Activated CD4-positive, alpha-beta memory T cell treated with anti-CD3 and anti-CD28 coated beads, Interleukin-2, amount 10 ng/mL, durations not matched to agents 7 days and 5 days (primary cell): ENCODE measurements at regions not wholly inside any gene's neighbourhood (a gene's known extent, or its start where the extent isn't known, plus 50 kb on each side); places are given as distances from the start of the nearest gene placed in this dataset.

Source experiments
- CTCF ChIA-PET: fragments of 350-600 bp; sonication (Branson Sonifier 250); formaldehyde crosslinking; loops from one replicate; lab custom pipeline; 2021; ENCODE audit warnings: antibody characterized with exemption, inconsistent platforms; lab: Charles Lee
- POLR2A ChIA-PET: fragments of 350-600 bp; sonication (Branson Sonifier 250); formaldehyde crosslinking; loops from one replicate; lab custom pipeline; 2021; ENCODE audit warnings: antibody characterized with exemption; lab: Charles Lee
- DNase-seq: peaks from one replicate; pipeline ENCODE4 v3.0.0-alpha.2; 2020
- H3K27ac Mint-ChIP-seq: one replicate; pipeline ENCODE4 v1.8.0; 2021; ENCODE audit warnings: mild to moderate bottlenecking, mixed read lengths
- H3K27me3 Mint-ChIP-seq: one replicate; pipeline ENCODE4 v1.8.0; 2021; ENCODE audit warnings: mixed read lengths
- H3K36me3 Mint-ChIP-seq: one replicate; pipeline ENCODE4 v1.8.0; 2021; ENCODE audit warnings: low read depth, mixed read lengths
- H3K4me1 Mint-ChIP-seq: one replicate; pipeline ENCODE4 v1.8.0; 2021; ENCODE audit warnings: mixed read lengths
- H3K4me3 Mint-ChIP-seq: one replicate; pipeline ENCODE4 v1.8.0; 2021; ENCODE audit warnings: mild to moderate bottlenecking, mixed read lengths
- H3K9me3 Mint-ChIP-seq: one replicate; pipeline ENCODE4 v1.8.0; 2021; ENCODE audit warnings: mixed read lengths

DNA sequence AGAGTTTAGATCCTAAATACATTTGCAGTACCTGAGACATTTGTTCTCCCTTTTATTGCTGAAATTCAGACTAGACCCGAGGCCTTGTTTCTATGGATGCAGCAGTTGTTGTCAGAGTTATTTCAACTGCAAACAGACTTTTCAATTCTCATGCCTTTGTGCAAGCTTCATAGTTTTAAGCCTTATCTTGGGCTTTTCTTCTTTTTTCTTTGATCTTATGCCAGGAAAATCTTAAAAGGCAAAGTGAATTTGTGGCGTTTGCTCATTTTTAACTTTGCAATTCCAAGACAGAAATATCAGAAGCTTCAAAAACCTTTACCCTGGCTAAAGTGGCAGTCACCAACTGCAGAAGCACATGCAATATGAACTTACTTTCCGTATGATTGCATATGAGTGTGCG is 576.7 kb downstream of the DIPK2A start:
- no peak for DNase-seq
- Mint-ChIP-seq H3K27me3 (no peaks in the 10 kb centered on the region), H3K4me3 (no peak overlapping the region), H3K9me3 (no peaks in the 10 kb centered on the region), H3K27ac (no peak overlapping the region), H3K4me1 (no peaks in the 10 kb centered on the region), H3K36me3 (no peaks in the 10 kb centered on the region)
- ChIA-PET POLR2A (no interaction called here), CTCF (no interaction called here)

DNA sequence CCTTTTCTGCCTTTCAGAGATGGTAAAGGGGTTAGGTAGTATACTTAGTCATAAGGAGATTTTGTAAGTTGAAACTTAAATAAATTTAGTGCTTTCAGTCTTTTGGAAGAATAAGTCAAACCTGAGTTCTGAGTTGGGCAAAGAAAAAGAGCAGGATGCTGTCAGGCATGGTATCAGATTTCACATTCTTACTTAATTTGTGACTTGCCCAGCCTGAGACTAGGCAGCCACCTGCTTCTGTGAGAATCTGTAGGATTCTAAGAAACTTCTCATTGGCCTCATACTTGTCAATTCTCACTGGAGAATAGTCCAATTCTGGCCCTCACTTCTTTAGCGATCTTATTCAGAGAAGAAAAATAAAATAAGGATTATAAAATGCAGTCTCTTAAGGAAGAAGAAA is 577.5 kb downstream of the DIPK2A start:
- H3K9me3 Mint-ChIP-seq, result no peaks in the 10 kb centered on the region
- no peak for DNase-seq

DNA sequence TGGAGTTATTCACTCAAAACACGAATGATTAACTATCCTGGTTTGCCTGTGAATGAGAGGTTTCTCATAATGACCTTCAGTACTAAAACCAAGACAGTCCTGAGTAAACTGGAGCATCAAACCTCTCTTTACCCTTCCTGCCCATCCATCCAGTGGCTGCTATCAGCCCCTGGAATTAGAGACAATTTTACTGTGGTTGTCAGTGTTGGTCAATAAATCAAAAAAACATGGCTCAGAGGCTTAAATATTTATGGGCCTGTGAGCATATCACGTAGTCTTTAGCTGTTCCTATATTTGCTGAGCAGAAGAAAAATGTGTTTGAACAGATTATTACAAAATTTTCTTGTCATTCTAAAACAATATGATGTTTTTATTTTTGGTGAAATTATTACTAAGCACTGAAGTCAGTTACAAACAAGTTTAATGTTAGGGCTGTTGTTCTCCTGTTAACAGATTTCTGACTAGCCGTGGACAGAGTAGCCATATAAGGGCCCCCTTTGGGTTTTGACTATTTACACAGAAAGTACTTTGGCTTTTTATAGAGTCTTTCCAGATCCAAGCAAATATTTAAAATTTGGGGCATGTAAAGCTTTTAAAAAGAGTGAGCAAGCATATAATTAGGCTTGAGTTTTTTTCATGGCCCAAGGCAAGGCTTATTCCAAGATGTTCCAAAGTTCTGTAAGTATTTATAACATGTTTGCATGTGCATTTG is 580.9 kb downstream of the DIPK2A start:
- Mint-ChIP-seq H3K9me3 (no peaks in the 10 kb centered on the region), H3K36me3 (no peaks in the 10 kb centered on the region), H3K27ac (no peak overlapping the region), H3K4me3 (no peak overlapping the region), H3K27me3 (no peaks in the 10 kb centered on the region), H3K4me1 (no peaks in the 10 kb centered on the region)
- CTCF ChIA-PET, result no interaction called here
- POLR2A ChIA-PET, result no interaction called here
- no peak for DNase-seq

More for the DNA sequence above, 577.5 kb downstream of the DIPK2A start:
- POLR2A ChIA-PET, result no interaction called here
- H3K36me3 Mint-ChIP-seq, result no peaks in the 10 kb centered on the region
- CTCF ChIA-PET, result no interaction called here
- H3K27me3 Mint-ChIP-seq, result no peaks in the 10 kb centered on the region
- H3K4me3 Mint-ChIP-seq, result no peak overlapping the region
- no peaks in the 10 kb centered on the region for H3K4me1 Mint-ChIP-seq
- no peak overlapping the region for H3K27ac Mint-ChIP-seq

DNA sequence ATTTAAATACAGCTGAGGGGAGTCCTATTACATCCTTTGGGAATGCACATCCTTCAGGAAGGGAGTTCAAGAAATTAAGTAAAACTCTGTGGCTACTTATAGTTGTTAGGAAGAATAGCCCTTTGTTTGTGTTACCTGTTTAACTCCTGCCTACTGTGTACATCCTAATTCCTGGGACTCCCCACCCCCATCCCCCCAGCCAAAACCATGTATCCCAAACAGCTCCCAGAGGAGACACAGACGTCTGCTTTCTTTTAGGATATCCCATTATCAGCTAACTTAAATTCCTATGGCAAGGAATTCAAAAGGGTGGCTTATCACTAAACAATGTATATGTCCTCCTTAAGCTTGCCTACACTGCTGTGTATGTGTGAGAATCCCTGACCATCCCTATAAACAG is 581.7 kb downstream of the DIPK2A start:
- no peaks in the 10 kb centered on the region for H3K36me3 Mint-ChIP-seq
- no peaks in the 10 kb centered on the region for H3K9me3 Mint-ChIP-seq
- H3K4me3 Mint-ChIP-seq, result no peak overlapping the region
- no peak overlapping the region for H3K27ac Mint-ChIP-seq
- ChIA-PET POLR2A (no interaction called here), CTCF (no interaction called here)
- no peak for DNase-seq
- H3K27me3 Mint-ChIP-seq, result no peaks in the 10 kb centered on the region
- no peaks in the 10 kb centered on the region for H3K4me1 Mint-ChIP-seq

DNA sequence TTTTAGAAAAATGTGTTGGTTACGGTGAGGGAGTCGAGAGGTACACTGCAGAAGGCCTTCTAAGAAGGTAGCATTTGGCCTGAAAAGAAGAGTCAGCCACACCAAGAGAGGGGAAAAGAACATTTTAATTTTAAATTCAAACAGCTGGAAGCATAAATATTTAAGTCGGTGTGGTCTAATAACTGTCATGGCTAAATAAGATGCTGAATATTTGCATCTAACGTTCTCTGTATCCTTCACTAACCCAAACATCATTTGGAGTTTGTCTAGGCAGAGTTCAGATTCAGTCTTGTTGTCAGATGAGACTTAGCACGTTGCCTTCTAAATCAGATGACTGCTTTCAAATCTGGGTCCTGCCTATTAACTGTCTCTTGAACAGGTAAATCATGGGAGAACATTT is 583.3 kb downstream of the DIPK2A start:
- ChIA-PET POLR2A (no interaction called here), CTCF (no interaction called here)
- H3K9me3 Mint-ChIP-seq, result no peaks in the 10 kb centered on the region
- H3K36me3 Mint-ChIP-seq, result no peaks in the 10 kb centered on the region
- H3K4me3 Mint-ChIP-seq, result no peak overlapping the region
- no peaks in the 10 kb centered on the region for H3K4me1 Mint-ChIP-seq
- no peaks in the 10 kb centered on the region for H3K27me3 Mint-ChIP-seq
- no peak overlapping the region for H3K27ac Mint-ChIP-seq
- DNase-seq, result no peak

DNA sequence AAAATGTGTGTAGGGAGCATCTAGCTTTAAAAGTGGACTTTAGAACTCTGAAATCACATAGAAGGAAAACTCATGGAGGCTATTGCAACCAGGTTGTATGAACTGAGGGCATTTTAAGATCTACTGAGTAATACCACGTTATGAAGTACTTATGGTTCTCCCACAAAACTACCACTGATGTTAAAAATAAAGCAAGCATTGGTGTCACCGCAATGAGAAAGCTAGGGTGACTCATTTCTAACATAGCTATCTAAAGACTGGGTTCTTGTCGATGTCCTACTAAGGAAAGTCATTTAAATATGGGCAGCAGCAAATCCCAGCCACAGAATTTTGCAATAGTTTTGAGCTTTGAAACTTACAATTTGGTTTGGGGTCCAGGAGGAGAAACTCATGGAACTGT is 584.8 kb downstream of the DIPK2A start:
- ChIA-PET CTCF (no interaction called here), POLR2A (no interaction called here)
- H3K27me3 Mint-ChIP-seq, result no peaks in the 10 kb centered on the region
- no peak for DNase-seq
- no peaks in the 10 kb centered on the region for H3K9me3 Mint-ChIP-seq
- no peak overlapping the region for H3K27ac Mint-ChIP-seq
- no peaks in the 10 kb centered on the region for H3K4me1 Mint-ChIP-seq
- no peaks in the 10 kb centered on the region for H3K36me3 Mint-ChIP-seq
- no peak overlapping the region for H3K4me3 Mint-ChIP-seq

DNA sequence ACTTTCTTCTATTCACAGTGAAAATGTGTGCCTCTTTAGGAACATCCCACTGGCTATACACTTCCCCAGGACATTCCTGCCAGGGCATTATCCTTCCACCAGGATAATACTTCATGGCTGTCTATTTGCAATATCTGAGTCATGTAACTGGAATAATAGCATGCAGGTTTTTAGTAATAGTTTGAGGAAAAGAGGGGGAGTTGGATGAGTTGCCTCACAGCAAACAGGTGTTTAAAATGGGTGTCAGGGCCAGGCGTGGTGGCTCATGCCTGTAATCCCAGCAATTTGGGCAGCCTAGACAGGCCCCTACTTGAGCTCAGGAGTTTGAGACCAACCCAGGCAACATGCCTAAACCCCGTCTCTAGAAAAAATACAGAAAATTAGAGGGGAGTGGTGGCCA is 585.9 kb downstream of the DIPK2A start:
- H3K4me1 Mint-ChIP-seq, result no peaks in the 10 kb centered on the region
- no peak overlapping the region for H3K27ac Mint-ChIP-seq

DNA sequence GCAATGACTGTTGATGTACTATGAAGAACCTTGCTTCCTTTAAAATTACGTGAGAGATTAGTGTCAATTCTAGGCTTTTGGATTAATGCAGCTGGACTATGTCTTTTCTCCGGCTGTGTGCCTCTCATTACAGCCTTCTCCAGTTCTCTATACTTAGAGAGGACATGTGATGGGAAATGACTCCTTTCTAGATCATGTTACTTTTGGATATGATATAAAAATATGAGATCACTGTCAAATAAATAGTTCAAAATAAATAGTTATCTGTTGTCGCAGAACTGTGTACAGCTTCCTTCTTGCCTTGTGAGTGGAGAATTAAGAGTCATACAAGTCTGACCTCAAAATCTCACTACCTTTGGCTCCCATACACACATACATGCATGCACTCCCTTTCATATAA is 592.4 kb downstream of the DIPK2A start:
- ChIA-PET POLR2A (no interaction called here), CTCF (no interaction called here)
- no peaks in the 10 kb centered on the region for H3K9me3 Mint-ChIP-seq
- no peak overlapping the region for H3K27ac Mint-ChIP-seq
- no peaks in the 10 kb centered on the region for H3K36me3 Mint-ChIP-seq
- no peak for DNase-seq
- H3K4me1 Mint-ChIP-seq, result no peaks in the 10 kb centered on the region
- no peak overlapping the region for H3K4me3 Mint-ChIP-seq
- H3K27me3 Mint-ChIP-seq, result no peaks in the 10 kb centered on the region

More for the DNA sequence above, 585.9 kb downstream of the DIPK2A start:
- no peak for DNase-seq
- Mint-ChIP-seq H3K36me3 (no peaks in the 10 kb centered on the region), H3K27me3 (no peaks in the 10 kb centered on the region), H3K9me3 (no peaks in the 10 kb centered on the region), H3K4me3 (no peak overlapping the region)
- POLR2A ChIA-PET, result no interaction called here
- CTCF ChIA-PET, result no interaction called here

DNA sequence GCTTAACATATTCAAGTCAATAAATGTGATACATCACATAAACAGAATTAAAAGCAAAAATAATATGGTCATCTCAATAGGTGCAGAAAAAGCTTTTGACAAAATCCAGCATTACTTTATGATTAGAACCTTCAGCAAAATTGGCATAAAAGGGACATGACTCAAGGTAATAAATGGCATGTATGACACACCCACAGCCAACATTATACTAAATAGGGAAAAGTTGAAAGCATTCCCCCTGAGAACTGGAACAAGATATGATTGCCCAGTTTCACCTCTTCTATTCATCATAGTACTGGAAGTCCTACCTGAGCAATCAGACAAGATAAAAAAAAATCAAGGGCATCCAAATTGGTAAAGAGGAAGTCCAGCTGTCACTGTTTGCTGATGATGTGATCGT is 594.7 kb downstream of the DIPK2A start:
- Mint-ChIP-seq H3K9me3 (no peaks in the 10 kb centered on the region), H3K4me1 (no peaks in the 10 kb centered on the region), H3K27me3 (no peaks in the 10 kb centered on the region), H3K36me3 (no peaks in the 10 kb centered on the region), H3K4me3 (no peak overlapping the region), H3K27ac (no peak overlapping the region)
- POLR2A ChIA-PET, result no interaction called here
- no peak for DNase-seq
- CTCF ChIA-PET, result no interaction called here

DNA sequence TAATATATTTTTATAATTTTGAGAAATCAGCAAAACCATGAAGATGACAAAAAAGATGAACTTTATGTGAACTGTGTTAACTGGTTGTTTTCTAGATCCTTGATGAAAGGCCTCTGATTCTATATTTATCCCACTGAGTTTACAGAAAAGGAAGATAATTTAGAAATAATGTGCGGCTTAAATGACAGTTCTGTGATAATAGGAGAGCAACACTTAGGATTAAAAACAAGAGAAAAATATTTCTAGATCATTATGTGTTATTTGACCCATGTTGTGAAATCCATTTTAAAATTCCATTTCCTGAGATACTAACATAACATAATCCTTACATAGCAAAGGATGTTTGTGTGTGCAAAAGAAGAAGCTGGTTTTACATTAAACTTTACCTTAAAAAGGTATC is 598.0 kb downstream of the DIPK2A start:
- DNase-seq, result no peak
- Mint-ChIP-seq H3K4me1 (no peaks in the 10 kb centered on the region), H3K36me3 (no peaks in the 10 kb centered on the region), H3K4me3 (no peak overlapping the region), H3K27ac (no peak overlapping the region), H3K27me3 (no peaks in the 10 kb centered on the region), H3K9me3 (no peaks in the 10 kb centered on the region)
- POLR2A ChIA-PET, result no interaction called here
- CTCF ChIA-PET, result no interaction called here

DNA sequence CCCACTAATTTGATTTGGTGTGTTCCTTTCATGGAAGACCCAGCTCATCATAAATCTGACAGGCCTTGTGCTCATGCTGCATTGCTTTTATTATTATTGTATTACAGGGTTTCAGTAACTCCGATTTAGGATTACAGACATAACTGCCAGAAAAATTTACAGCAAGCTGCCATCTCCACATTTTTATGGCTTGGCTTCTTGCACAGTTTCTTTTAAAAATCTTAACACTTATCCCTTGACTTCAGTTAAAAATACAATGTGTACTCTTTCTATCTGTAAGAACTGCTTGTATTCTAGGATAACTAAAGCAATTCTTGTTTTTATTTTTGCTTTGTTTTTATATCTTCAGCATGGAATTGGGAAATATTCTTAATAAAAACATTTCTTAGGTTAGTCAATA is 612.2 kb downstream of the DIPK2A start:
- no peak overlapping the region for H3K27ac Mint-ChIP-seq
- no peaks in the 10 kb centered on the region for H3K36me3 Mint-ChIP-seq
- H3K4me3 Mint-ChIP-seq, result no peak overlapping the region
- peaks cover 2% of the 10 kb centered on the region for H3K9me3 Mint-ChIP-seq
- POLR2A ChIA-PET, result no interaction called here
- H3K27me3 Mint-ChIP-seq, result no peaks in the 10 kb centered on the region
- no peak for DNase-seq
- CTCF ChIA-PET, result no interaction called here
- no peaks in the 10 kb centered on the region for H3K4me1 Mint-ChIP-seq

DNA sequence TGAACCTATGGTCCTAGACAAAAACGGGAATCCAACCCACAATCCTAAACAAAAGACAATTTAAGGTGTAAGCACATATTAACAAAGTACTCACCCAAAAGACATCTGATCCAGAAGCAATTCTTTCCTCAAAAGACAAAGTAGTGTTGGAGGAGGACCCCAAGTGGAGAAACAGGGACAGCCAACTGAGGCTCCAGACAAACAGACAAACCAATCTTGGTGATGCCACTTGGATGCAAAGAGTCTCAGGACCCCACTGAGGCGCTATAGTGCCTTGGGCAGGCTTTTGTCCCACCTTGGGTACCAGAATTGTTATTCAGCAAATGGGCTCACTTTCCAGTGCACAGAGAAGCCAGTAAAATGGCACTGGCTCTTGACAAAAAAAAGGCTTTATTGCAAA is 613.8 kb downstream of the DIPK2A start:
- Mint-ChIP-seq H3K9me3 (peaks cover 2% of the 10 kb centered on the region), H3K36me3 (no peaks in the 10 kb centered on the region), H3K4me3 (no peak overlapping the region), H3K27me3 (no peaks in the 10 kb centered on the region), H3K27ac (no peak overlapping the region), H3K4me1 (no peaks in the 10 kb centered on the region)
- no peak for DNase-seq
- ChIA-PET CTCF (no interaction called here), POLR2A (no interaction called here)

DNA sequence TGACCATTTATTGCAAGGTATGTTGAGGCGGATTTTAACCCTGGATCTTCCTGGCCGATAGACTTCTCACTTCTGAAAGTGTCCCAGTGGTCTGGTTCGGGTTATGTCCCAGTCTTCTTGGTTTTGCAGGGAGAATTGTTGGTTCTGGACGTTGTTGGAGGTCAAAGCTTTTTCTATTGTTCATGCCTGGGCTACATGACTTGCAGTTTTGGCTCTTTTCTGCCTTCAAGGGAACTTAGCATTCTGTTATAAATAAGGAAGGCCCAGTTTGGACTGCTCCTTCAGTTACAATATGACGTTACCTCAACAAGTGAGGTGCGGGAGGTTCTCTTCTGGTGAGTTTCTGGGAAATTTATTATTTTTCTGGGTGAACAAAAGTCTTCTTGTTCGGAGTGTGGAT is 614.3 kb downstream of the DIPK2A start:
- Mint-ChIP-seq H3K36me3 (no peaks in the 10 kb centered on the region), H3K4me3 (no peak overlapping the region), H3K27ac (no peak overlapping the region), H3K27me3 (no peaks in the 10 kb centered on the region), H3K4me1 (no peaks in the 10 kb centered on the region), H3K9me3 (peaks cover under 1% of the 10 kb centered on the region)
- CTCF ChIA-PET, result no interaction called here
- DNase-seq, result no peak
- POLR2A ChIA-PET, result no interaction called here

DNA sequence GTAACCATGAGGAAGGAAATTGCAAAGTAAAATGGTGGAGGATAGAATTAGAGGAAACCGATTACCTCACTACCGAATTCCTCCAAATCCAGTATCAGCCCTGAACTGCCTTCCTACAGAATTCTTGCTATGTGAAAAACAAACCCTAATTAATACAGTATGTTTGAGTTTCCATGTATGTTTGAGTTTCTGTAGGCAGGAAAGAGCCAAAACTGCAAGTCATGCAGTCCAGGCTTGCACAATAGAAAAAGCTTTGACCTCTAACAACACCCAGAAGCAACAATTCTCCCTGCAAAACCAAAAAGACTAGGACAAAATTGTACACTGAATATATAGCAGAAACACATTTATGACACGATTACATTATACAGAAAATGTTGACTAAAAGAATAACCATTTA is 614.8 kb downstream of the DIPK2A start:
- no peaks in the 10 kb centered on the region for H3K4me1 Mint-ChIP-seq

More for the DNA sequence above, 614.8 kb downstream of the DIPK2A start:
- no peaks in the 10 kb centered on the region for H3K27me3 Mint-ChIP-seq
- no peaks in the 10 kb centered on the region for H3K36me3 Mint-ChIP-seq
- DNase-seq, result no peak
- H3K27ac Mint-ChIP-seq, result no peak overlapping the region
- POLR2A ChIA-PET, result no interaction called here
- CTCF ChIA-PET, result no interaction called here
- no peak overlapping the region for H3K4me3 Mint-ChIP-seq
- no peaks in the 10 kb centered on the region for H3K9me3 Mint-ChIP-seq
